ENCODE measurements at regions not wholly inside any gene's neighbourhood (a gene's known extent, or its start where the extent isn't known, plus 50 kb on each side); places are given as distances from the start of the nearest gene placed in this dataset.

GRCh38 chr17:34757106-34757505, 177.7 kb downstream of the TMEM132E start:
- TF ChIP-seq CTCF (IDR thresholded peaks at IDR 0.05; ENCODE audit: partially characterized antibody, unreplicated experiment), result no peak
- Mint-ChIP-seq H3K27me3 (ENCODE audit: unreplicated experiment) (peaks cover 4% of the 10 kb centered on the region), H3K4me1 (ENCODE audit: low read depth, unreplicated experiment) (peaks cover 2% of the 10 kb centered on the region), H3K4me3 (ENCODE audit: unreplicated experiment) (no peak overlapping the region), H3K27ac (ENCODE audit: unreplicated experiment) (no peak overlapping the region), H3K9me3 (ENCODE audit: unreplicated experiment) (no peaks in the 10 kb centered on the region), H3K36me3 (ENCODE audit: unreplicated experiment) (no peaks in the 10 kb centered on the region)
- DNase-seq, result no peak

- no peak for TF ChIP-seq CTCF (IDR thresholded peaks at IDR 0.05; ENCODE audit: partially characterized antibody, unreplicated experiment)
- Mint-ChIP-seq H3K36me3 (ENCODE audit: unreplicated experiment) (no peaks in the 10 kb centered on the region), H3K4me3 (ENCODE audit: unreplicated experiment) (no peak overlapping the region), H3K4me1 (ENCODE audit: low read depth, unreplicated experiment) (peaks cover 2% of the 10 kb centered on the region), H3K9me3 (ENCODE audit: unreplicated experiment) (no peaks in the 10 kb centered on the region), H3K27ac (ENCODE audit: unreplicated experiment) (no peak overlapping the region), H3K27me3 (ENCODE audit: unreplicated experiment) (peaks cover 3% of the 10 kb centered on the region)
- DNase-seq, result peak; percentile 34
These were observed 177.2 kb downstream of the TMEM132E start for GRCh38 chr17:34756637-34757021.

GRCh38 chr17:34755981-34756636, 176.7 kb downstream of the TMEM132E start:
- Mint-ChIP-seq H3K4me3 (ENCODE audit: unreplicated experiment) (no peak overlapping the region), H3K9me3 (ENCODE audit: unreplicated experiment) (no peaks in the 10 kb centered on the region), H3K36me3 (ENCODE audit: unreplicated experiment) (no peaks in the 10 kb centered on the region), H3K4me1 (ENCODE audit: low read depth, unreplicated experiment) (peaks cover 2% of the 10 kb centered on the region), H3K27me3 (ENCODE audit: unreplicated experiment) (peaks cover 3% of the 10 kb centered on the region), H3K27ac (ENCODE audit: unreplicated experiment) (no peak overlapping the region)
- no peak for DNase-seq
- no peak for TF ChIP-seq CTCF (IDR thresholded peaks at IDR 0.05; ENCODE audit: partially characterized antibody, unreplicated experiment)

GRCh38 chr17:34755371-34755770, 176.0 kb downstream of the TMEM132E start:
- no peak for TF ChIP-seq CTCF (IDR thresholded peaks at IDR 0.05; ENCODE audit: partially characterized antibody, unreplicated experiment)
- H3K9me3 Mint-ChIP-seq (ENCODE audit: unreplicated experiment), result no peaks in the 10 kb centered on the region
- peaks cover 2% of the 10 kb centered on the region for H3K4me1 Mint-ChIP-seq (ENCODE audit: low read depth, unreplicated experiment)
- no peak for DNase-seq
- H3K4me3 Mint-ChIP-seq (ENCODE audit: unreplicated experiment), result no peak overlapping the region
- no peaks in the 10 kb centered on the region for H3K36me3 Mint-ChIP-seq (ENCODE audit: unreplicated experiment)
- H3K27ac Mint-ChIP-seq (ENCODE audit: unreplicated experiment), result no peak overlapping the region
- peaks cover 3% of the 10 kb centered on the region for H3K27me3 Mint-ChIP-seq (ENCODE audit: unreplicated experiment)

- H3K9me3 Mint-ChIP-seq (ENCODE audit: unreplicated experiment), result no peaks in the 10 kb centered on the region
- no peaks in the 10 kb centered on the region for H3K36me3 Mint-ChIP-seq (ENCODE audit: unreplicated experiment)
- peaks cover 5% of the 10 kb centered on the region for H3K27me3 Mint-ChIP-seq (ENCODE audit: unreplicated experiment)
- no peaks in the 10 kb centered on the region for H3K4me1 Mint-ChIP-seq (ENCODE audit: low read depth, unreplicated experiment)
- no peak overlapping the region for H3K4me3 Mint-ChIP-seq (ENCODE audit: unreplicated experiment)
- no peak overlapping the region for H3K27ac Mint-ChIP-seq (ENCODE audit: unreplicated experiment)
- DNase-seq, result no peak
- no peak for TF ChIP-seq CTCF (IDR thresholded peaks at IDR 0.05; ENCODE audit: partially characterized antibody, unreplicated experiment)
These were observed 170.6 kb downstream of the TMEM132E start for GRCh38 chr17:34750004-34750403.

Data from glutamatergic neuron (in vitro differentiated cells).